ENCODE measurements at regions not wholly inside any gene's neighbourhood (a gene's known extent, or its start where the extent isn't known, plus 50 kb on each side); places are given as distances from the start of the nearest gene placed in this dataset.
"Not testable (repeated sequence)": the region's sequence is repeated elsewhere in the genome, so short reads cannot be mapped to it uniquely, and the experiment has no call there.

GRCh38 chr11:69934861-69935494 lies 115.8 kb upstream of the FGF3 start:
- DNase-seq, result no peak

GRCh38 chr11:69935941-69936505 lies 116.8 kb upstream of the FGF3 start:
- DNase-seq, result no peak

GRCh38 chr11:69936771-69937170 lies 117.6 kb upstream of the FGF3 start:
- DNase-seq, result no peak

- no peak for DNase-seq
These were observed 119.0 kb upstream of the FGF3 start for GRCh38 chr11:69938206-69938605.

GRCh38 chr11:69939551-69940245 lies 120.5 kb upstream of the FGF3 start:
- DNase-seq, result no peak

- no peak for DNase-seq
These were observed 121.0 kb upstream of the FGF3 start for GRCh38 chr11:69940246-69940610.

- DNase-seq, result no peak
These were observed 122.5 kb upstream of the FGF3 start for GRCh38 chr11:69941546-69942332.

- no peak for DNase-seq
These were observed 123.2 kb upstream of the FGF3 start for GRCh38 chr11:69942333-69942820.

- DNase-seq, result no peak
These were observed 123.8 kb upstream of the FGF3 start for GRCh38 chr11:69943066-69943465.

- no peak for DNase-seq
These were observed 124.3 kb upstream of the FGF3 start for GRCh38 chr11:69943506-69943905.

- DNase-seq, result no peak
These were observed 125.1 kb upstream of the FGF3 start for GRCh38 chr11:69944146-69944795.

- DNase-seq, result no peak
These were observed 125.9 kb upstream of the FGF3 start for GRCh38 chr11:69945157-69945556.

- no peak for DNase-seq
These were observed 128.0 kb upstream of the FGF3 start for GRCh38 chr11:69947059-69947792.

GRCh38 chr11:69947793-69948255 lies 128.6 kb upstream of the FGF3 start:
- DNase-seq, result no peak

GRCh38 chr11:69948256-69949141 lies 129.3 kb upstream of the FGF3 start:
- no peak for DNase-seq

GRCh38 chr11:69949327-69949726 lies 128.8 kb upstream of the ANO1 start:
- no peak for DNase-seq

GRCh38 chr11:69950120-69950519 lies 128.0 kb upstream of the ANO1 start:
- DNase-seq, result no peak

GRCh38 chr11:69950621-69951020 lies 127.5 kb upstream of the ANO1 start:
- DNase-seq, result no peak

- no peak for DNase-seq
These were observed 126.3 kb upstream of the ANO1 start for GRCh38 chr11:69951821-69952220.

- not testable (repeated sequence) for DNase-seq
These were observed 125.7 kb upstream of the ANO1 start for GRCh38 chr11:69952229-69952975.

All from NCI-H1930 (cell line).